H1 (cell line): ENCODE measurements at regions not wholly inside any gene's neighbourhood (a gene's known extent, or its start where the extent isn't known, plus 50 kb on each side); places are given as distances from the start of the nearest gene placed in this dataset.
"Not testable (repeated sequence)": the region's sequence is repeated elsewhere in the genome, so short reads cannot be mapped to it uniquely, and the experiment has no call there.

ENCODE experiments used
- CTCF ChIA-PET: fragments of 300-600 bp; sonication (Branson Sonifier 250); formaldehyde crosslinking; loops from one replicate; lab custom pipeline; 2021; ENCODE audit not compliant: partially characterized antibody; lab: Charles Lee
- POLR2A ChIA-PET: fragments of 300-600 bp; sonication (Branson Sonifier 250); formaldehyde crosslinking; loops from one replicate; lab custom pipeline; 2021; ENCODE audit warnings: inconsistent platforms; ENCODE audit not compliant: partially characterized antibody; lab: Charles Lee
- DNase-seq, 2 experiments: peaks; one replicate each; pipeline versions ENCODE4 v3.0.0 to v3.0.0-alpha.2; 2010 to 2022; ENCODE audit warnings: low spot score in 2 of 2, low read depth in 1 of 2, mixed read lengths in 1 of 2
- FAIRE-seq: peaks from 2 replicates; lab custom pipeline; 2011; peaks lifted over from hg19 to GRCh38; lab: Jason Lieb, UNC
- H2AFZ ChIP-seq: 2 replicates; pipeline ENCODE4 v1.8.1; 2012; ENCODE audit warnings: low read length, inconsistent platforms
- H2AK5ac ChIP-seq: 2 replicates; pipeline ENCODE4 v1.6.1; 2013; ENCODE audit warnings: low read depth, low read length
- H2BK120ac ChIP-seq: replicated peaks from 2 replicates; pipeline ENCODE3; 2013; ENCODE audit warnings: low read depth, low read length, inconsistent platforms
- H2BK12ac ChIP-seq: 2 replicates; pipeline ENCODE4 v1.6.1; 2013; ENCODE audit warnings: low read depth, low read length
- H2BK15ac ChIP-seq: 2 replicates; pipeline ENCODE4 v1.6.1; 2013; ENCODE audit warnings: low read length
- H2BK20ac ChIP-seq: 2 replicates; pipeline ENCODE4 v1.6.1; 2013; ENCODE audit warnings: low read length
- H2BK5ac ChIP-seq: 2 replicates; pipeline ENCODE4 v1.6.1; 2013; ENCODE audit warnings: low read depth, low read length
- H3K14ac ChIP-seq: 2 replicates; pipeline ENCODE4 v1.6.1; 2013; ENCODE audit warnings: inconsistent platforms; ENCODE audit not compliant: insufficient read length
- H3K18ac ChIP-seq: 2 replicates; pipeline ENCODE4 v1.6.1; 2013; ENCODE audit warnings: low read length; ENCODE audit errors: extremely low read depth
- H3K23ac ChIP-seq: 2 replicates; pipeline ENCODE4 v1.6.1; 2013; ENCODE audit warnings: inconsistent platforms; ENCODE audit not compliant: insufficient read length
- H3K23me2 ChIP-seq: 2 replicates; pipeline ENCODE4 v1.6.1; 2013; ENCODE audit warnings: low read depth, low read length
- H3K27ac ChIP-seq: 2 replicates; pipeline ENCODE4 v1.6.1; 2011; ENCODE audit warnings: low read depth, low read length, inconsistent platforms
- H3K27me3 ChIP-seq, 4 experiments: replicated peaks in 1 of 4; 1 replicate in 1 of 4; 2 replicates in 3 of 4; pipeline versions ENCODE4 v1.6.1 to v1.8.1; 2011 to 2013; ENCODE audit warnings: low read length in 3 of 4, mild to moderate bottlenecking in 3 of 4, inconsistent platforms in 2 of 4, mixed read lengths in 2 of 4, moderate library complexity in 1 of 4; ENCODE audit not compliant: control insufficient read depth in 3 of 4, insufficient read depth in 3 of 4; ENCODE audit errors: extremely low read depth in 1 of 4
- H3K36me3 ChIP-seq, 4 experiments: 2 replicates each; pipeline versions ENCODE4 v1.6.1 to v1.8.1; 2011 to 2013; ENCODE audit warnings: mild to moderate bottlenecking in 4 of 4, low read length in 3 of 4, moderate library complexity in 2 of 4, control low read depth in 1 of 4, inconsistent platforms in 1 of 4; ENCODE audit not compliant: insufficient read depth in 4 of 4, control insufficient read depth in 2 of 4
- H3K4ac ChIP-seq: replicated peaks from 2 replicates; pipeline ENCODE3; 2013; ENCODE audit warnings: low read length, low read depth, mixed read lengths, inconsistent platforms; ENCODE audit not compliant: insufficient read length
- H3K4me1 ChIP-seq, 4 experiments: replicated peaks in 1 of 4; 1 replicate in 1 of 4; 2 replicates in 3 of 4; pipeline versions ENCODE4 v1.6.1 to v1.8.1; 2011 to 2013; ENCODE audit warnings: low read length in 3 of 4, inconsistent platforms in 2 of 4, mixed read lengths in 1 of 4; ENCODE audit not compliant: insufficient read depth in 4 of 4, control insufficient read depth in 3 of 4
- H3K4me2 ChIP-seq, 2 experiments: 2 replicates each; pipeline versions ENCODE4 v1.6.1 to v1.8.1; 2011 to 2013; ENCODE audit warnings: low read depth in 2 of 2, low read length in 2 of 2, control low read depth in 1 of 2, inconsistent platforms in 1 of 2, mild to moderate bottlenecking in 1 of 2; ENCODE audit not compliant: insufficient read depth in 1 of 2
- H3K4me3 ChIP-seq, 4 experiments: fragments of 200-600, 300-600 bp in 1 of 4; sonication (generic), shearing (Covaris generic), sonication (Bioruptor Twin) in 1 of 4; 2 replicates each; pipeline versions ENCODE4 v1.5.1 to v1.8.1; 2011 to 2016; ENCODE audit warnings: low read length in 4 of 4, low read depth in 3 of 4, control low read depth in 2 of 4, inconsistent platforms in 2 of 4, mild to moderate bottlenecking in 2 of 4, mixed read lengths in 1 of 4, moderate library complexity in 1 of 4; ENCODE audit not compliant: insufficient read depth in 2 of 4; ENCODE audit errors: extremely low read depth in 1 of 4
- H3K56ac ChIP-seq: replicated peaks from 2 replicates; pipeline ENCODE3; 2013; ENCODE audit warnings: low read depth, mild to moderate bottlenecking, mixed read lengths, low read length, inconsistent platforms; ENCODE audit not compliant: insufficient read length
- H3K79me1 ChIP-seq: 2 replicates; pipeline ENCODE4 v1.6.1; 2013; ENCODE audit warnings: low read depth, low read length, control low read depth
- H3K79me2 ChIP-seq, 2 experiments: 2 replicates each; pipeline versions ENCODE4 v1.6.1 to v1.8.1; 2012 to 2013; ENCODE audit warnings: low read length in 2 of 2, mild to moderate bottlenecking in 2 of 2, inconsistent platforms in 1 of 2; ENCODE audit not compliant: insufficient read depth in 2 of 2, control insufficient read depth in 1 of 2
- H3K9ac ChIP-seq, 4 experiments: replicated peaks in 1 of 4; 1 replicate in 1 of 4; 2 replicates in 3 of 4; pipeline versions ENCODE4 v1.6.1 to v1.8.1; 2011 to 2013; ENCODE audit warnings: low read depth in 3 of 4, low read length in 3 of 4, control low read depth in 2 of 4, mild to moderate bottlenecking in 2 of 4, moderate library complexity in 2 of 4, inconsistent platforms in 1 of 4; ENCODE audit errors: extremely low read depth in 1 of 4
- H3K9me3 ChIP-seq, 2 experiments: 2 replicates each; pipeline versions ENCODE4 v1.6.1 to v1.8.1; 2012 to 2013; ENCODE audit warnings: mild to moderate bottlenecking in 2 of 2, moderate library complexity in 2 of 2, control low read depth in 1 of 2, inconsistent platforms in 1 of 2, low read depth in 1 of 2, low read length in 1 of 2, mixed read lengths in 1 of 2; ENCODE audit not compliant: insufficient read depth in 2 of 2
- H4K20me1 ChIP-seq, 2 experiments: replicated peaks in 1 of 2; 2 replicates each; pipeline versions ENCODE3 to v1.8.1; 2011 to 2013; ENCODE audit warnings: inconsistent platforms in 2 of 2, low read length in 2 of 2, mild to moderate bottlenecking in 1 of 2; ENCODE audit not compliant: insufficient read depth in 2 of 2, control insufficient read depth in 1 of 2
- H4K5ac ChIP-seq: 2 replicates; pipeline ENCODE4 v1.6.1; 2013; ENCODE audit warnings: low read length, low read depth, mixed read lengths, inconsistent platforms; ENCODE audit not compliant: insufficient read length
- H4K8ac ChIP-seq: 2 replicates; pipeline ENCODE4 v1.8.0; 2013; ENCODE audit warnings: mild to moderate bottlenecking, moderate library complexity, low read length, inconsistent platforms; ENCODE audit not compliant: insufficient read depth; ENCODE audit errors: extremely low read depth
- H4K91ac ChIP-seq: replicated peaks from 2 replicates; pipeline ENCODE3; 2013; ENCODE audit warnings: low read length, mixed read lengths, inconsistent platforms; ENCODE audit not compliant: insufficient read length
- WGBS, 2 experiments: shearing (Covaris generic) in 1 of 2; methylation state at CpG; one replicate each; pipeline versions ENCODE4 v1.1.6 to v1.1.7; 2013 to 2015; ENCODE audit warnings: low lambda C conversion rate in 2 of 2, mixed read lengths in 2 of 2, inconsistent platforms in 1 of 2, low coverage in 1 of 2, missing lambda C conversion rate in 1 of 2; ENCODE audit not compliant: insufficient replicate concordance in 2 of 2, insufficient coverage in 1 of 2, insufficient read length in 1 of 2; ENCODE audit errors: extremely low coverage in 1 of 2, missing lambda C conversion rate in 1 of 2; 5-methylcytosine and 5-hydroxymethylcytosine counted together

DNA sequence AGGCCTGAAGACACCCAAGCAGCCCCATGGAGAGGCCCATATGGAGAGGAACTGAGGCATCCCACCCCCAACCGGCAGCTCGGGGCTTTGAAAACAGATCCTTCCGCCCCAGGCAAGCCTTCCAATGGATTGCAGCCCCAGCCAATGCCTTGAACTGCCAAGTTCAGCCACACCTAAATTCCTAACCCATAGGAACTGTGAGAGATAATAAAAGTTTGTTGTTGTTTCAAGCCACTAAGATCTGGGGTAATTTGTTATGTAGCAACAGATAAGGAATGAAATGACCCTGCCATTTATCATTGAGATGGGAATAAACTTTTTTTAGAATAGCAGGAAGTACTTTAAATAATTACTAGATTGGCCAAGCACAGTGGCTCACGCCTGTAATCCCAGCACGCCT, 80.3 kb upstream of the SPDYE9 start:
- H3K23me2 ChIP-seq, H2BK12ac ChIP-seq, H2AFZ ChIP-seq, H3K4me1 ChIP-seq, H3K4me2 ChIP-seq, H2BK20ac ChIP-seq, H3K79me1 ChIP-seq, H3K23ac ChIP-seq, H3K27me3 ChIP-seq, CTCF ChIA-PET, H2BK15ac ChIP-seq, H3K56ac ChIP-seq, H2BK5ac ChIP-seq, H4K8ac ChIP-seq, H3K4ac ChIP-seq, H4K5ac ChIP-seq, POLR2A ChIA-PET, H2BK120ac ChIP-seq, DNase-seq, H3K4me3 ChIP-seq, H3K9ac ChIP-seq, H3K18ac ChIP-seq, H3K36me3 ChIP-seq, H2AK5ac ChIP-seq, FAIRE-seq, H3K79me2 ChIP-seq, H4K91ac ChIP-seq, H4K20me1 ChIP-seq, H3K9me3 ChIP-seq, H3K27ac ChIP-seq, H3K14ac ChIP-seq: not testable (repeated sequence)
- no CpG with 5 or more reads among the region's 5 CpGs for WGBS, 2 experiments

GRCh38 chr7:73162680-73163079, 76.8 kb upstream of the SPDYE9 start:
- POLR2A ChIA-PET, CTCF ChIA-PET: not testable (repeated sequence)
- no CpG with 5 or more reads among the region's 7 CpGs for WGBS, 2 experiments

More at GRCh38 chr7:73162680-73163079, 76.8 kb upstream of the SPDYE9 start:
- H3K4me2 ChIP-seq, H3K4ac ChIP-seq, H2BK12ac ChIP-seq, H3K36me3 ChIP-seq, H3K23ac ChIP-seq, H4K5ac ChIP-seq, H3K14ac ChIP-seq, H2BK15ac ChIP-seq, H2BK20ac ChIP-seq, DNase-seq, H3K9ac ChIP-seq, H3K4me1 ChIP-seq, H3K79me2 ChIP-seq, H2BK120ac ChIP-seq, H3K23me2 ChIP-seq, H3K79me1 ChIP-seq, H3K4me3 ChIP-seq, H3K27me3 ChIP-seq, H3K27ac ChIP-seq, H3K18ac ChIP-seq, H2AK5ac ChIP-seq, H3K9me3 ChIP-seq, H2BK5ac ChIP-seq, H4K20me1 ChIP-seq, FAIRE-seq, H3K56ac ChIP-seq, H4K8ac ChIP-seq, H4K91ac ChIP-seq, H2AFZ ChIP-seq: not testable (repeated sequence)
